Fibroblast of lung (primary cell): ENCODE measurements at regions not wholly inside any gene's neighbourhood (a gene's known extent, or its start where the extent isn't known, plus 50 kb on each side); places are given as distances from the start of the nearest gene placed in this dataset.

ENCODE experiments used
- DNase-seq, 2 donors: peaks; one replicate each; pipeline versions ENCODE4 v3.0.0 to v3.0.0-alpha.2; 2010; ENCODE audit warnings: low read depth in 2 of 2
- H2AFZ ChIP-seq: 2 replicates; pipeline ENCODE4 v1.5.1; 2012; ENCODE audit warnings: low read length, control low read depth, inconsistent platforms
- H3K27ac ChIP-seq: 2 replicates; pipeline ENCODE4 v1.5.1; 2011; ENCODE audit warnings: low read length, control low read depth; ENCODE audit not compliant: insufficient read depth
- H3K27me3 ChIP-seq: 2 replicates; pipeline ENCODE4 v1.5.1; 2011; ENCODE audit warnings: mild to moderate bottlenecking, low read length; ENCODE audit not compliant: control insufficient read depth, insufficient read depth
- H3K36me3 ChIP-seq: 2 replicates; pipeline ENCODE4 v1.5.1; 2011; ENCODE audit warnings: low read length; ENCODE audit not compliant: control insufficient read depth, insufficient read depth
- H3K4me1 ChIP-seq: 2 replicates; pipeline ENCODE4 v1.5.1; 2011; ENCODE audit warnings: low read length; ENCODE audit not compliant: control insufficient read depth, insufficient read depth; ENCODE audit errors: extremely low read depth
- H3K4me2 ChIP-seq: 2 replicates; pipeline ENCODE4 v1.5.1; 2011; ENCODE audit warnings: low read length, control low read depth; ENCODE audit not compliant: insufficient read depth; ENCODE audit errors: extremely low read depth
- H3K4me3 ChIP-seq, 4 experiments: fragments of 200-600 bp in 1 of 4; sonication (generic) in 1 of 4; replicated peaks in 1 of 4; 2 replicates each; pipeline ENCODE4 v1.5.1; 2011 to 2016; ENCODE audit warnings: low read length in 4 of 4, low read depth in 3 of 4, mild to moderate bottlenecking in 3 of 4, control low read depth in 2 of 4, inconsistent platforms in 1 of 4, mixed read lengths in 1 of 4; ENCODE audit not compliant: insufficient read depth in 1 of 4; ENCODE audit errors: control extremely low read depth in 1 of 4
- H3K79me2 ChIP-seq: 2 replicates; pipeline ENCODE4 v1.5.1; 2012; ENCODE audit warnings: mild to moderate bottlenecking, low read length, inconsistent platforms; ENCODE audit not compliant: control insufficient read depth, insufficient read depth
- H3K9ac ChIP-seq: 2 replicates; pipeline ENCODE4 v1.5.1; 2011; ENCODE audit warnings: mild to moderate bottlenecking, low read length, control low read depth; ENCODE audit not compliant: insufficient read depth
- H3K9me3 ChIP-seq: 2 replicates; pipeline ENCODE4 v1.5.1; 2012; ENCODE audit warnings: low read depth, low read length; ENCODE audit not compliant: control insufficient read depth, insufficient read depth
- H4K20me1 ChIP-seq: 2 replicates; pipeline ENCODE4 v1.5.1; 2011; ENCODE audit warnings: low read length; ENCODE audit not compliant: control insufficient read depth, insufficient read depth; ENCODE audit errors: extremely low read depth
- CTCF ChIP-seq, 2 donors: IDR thresholded peaks in 1 of 2; conservative IDR thresholded peaks in 1 of 2; 1 replicate in 1 of 2; 2 replicates in 1 of 2; pipeline ENCODE4 v1.5.1; 2011 to 2012; ENCODE audit warnings: low read length in 2 of 2, control low read depth in 1 of 2, inconsistent platforms in 1 of 2, low read depth in 1 of 2, mild to moderate bottlenecking in 1 of 2
- EZH2 ChIP-seq: IDR thresholded peaks from 2 replicates; pipeline ENCODE4 v1.5.1; 2012; ENCODE audit warnings: low read length, control low read depth, mild to moderate bottlenecking; ENCODE audit errors: missing control alignments

GRCh38 chr3:182562274-182562673 lies 231.0 kb upstream of the ATP11B start:
- Histone ChIP-seq H3K4me2 (no peak overlapping the region), H3K36me3 (no peaks in the 10 kb centered on the region), H3K27me3 (no peaks in the 10 kb centered on the region), H3K9ac (no peak overlapping the region), H2AFZ (no peak overlapping the region), H3K9me3 (no peaks in the 10 kb centered on the region), H3K4me3 (no peak overlapping the region), H3K79me2 (no peaks in the 10 kb centered on the region), H3K4me1 (no peaks in the 10 kb centered on the region), H3K27ac (no peak overlapping the region), H4K20me1 (no peaks in the 10 kb centered on the region)
- TF ChIP-seq CTCF (conservative IDR thresholded peaks at IDR 0.05 in 1 of 2, IDR thresholded peaks at IDR 0.05 in 1 of 2; ENCODE audit: low read depth in 1 of 2, low read length in 2 of 2) (no peak), EZH2 (no peak)
- no peak for DNase-seq

- H3K4me3 ChIP-seq = no peak overlapping the region
- no peak for TF ChIP-seq EZH2
- H3K9ac ChIP-seq = no peak overlapping the region
- no peak overlapping the region for H2AFZ ChIP-seq
- H3K27ac ChIP-seq = no peak overlapping the region
- DNase-seq = peak in 1 of 2 donors; percentile 21
- H3K9me3 ChIP-seq = no peaks in the 10 kb centered on the region
- H3K4me2 ChIP-seq = no peak overlapping the region
- no peaks in the 10 kb centered on the region for H3K27me3 ChIP-seq
- H3K36me3 ChIP-seq = no peaks in the 10 kb centered on the region
- no peaks in the 10 kb centered on the region for H3K79me2 ChIP-seq
- no peaks in the 10 kb centered on the region for H4K20me1 ChIP-seq
- no peaks in the 10 kb centered on the region for H3K4me1 ChIP-seq
These were observed 227.1 kb upstream of the ATP11B start for GRCh38 chr3:182565916-182566796.

- peak in 1 of 2 donors; percentile 44 for DNase-seq
- Histone ChIP-seq H3K36me3 (no peaks in the 10 kb centered on the region), H3K27me3 (no peaks in the 10 kb centered on the region), H3K79me2 (no peaks in the 10 kb centered on the region), H3K9ac (no peak overlapping the region), H3K27ac (no peak overlapping the region), H3K4me3 (no peak overlapping the region), H3K4me2 (no peak overlapping the region), H3K9me3 (no peaks in the 10 kb centered on the region), H2AFZ (no peak overlapping the region), H3K4me1 (no peaks in the 10 kb centered on the region), H4K20me1 (no peaks in the 10 kb centered on the region)
- no peak for TF ChIP-seq EZH2
- TF ChIP-seq CTCF (conservative IDR thresholded peaks at IDR 0.05 in 1 of 2, IDR thresholded peaks at IDR 0.05 in 1 of 2; ENCODE audit: low read depth in 1 of 2, low read length in 2 of 2) = no peak
These were observed 225.6 kb upstream of the ATP11B start for GRCh38 chr3:182567700-182568099.
